Esophagus squamous epithelium (tissue), 4 donors: ENCODE measurements at regions not wholly inside any gene's neighbourhood (a gene's known extent, or its start where the extent isn't known, plus 50 kb on each side); places are given as distances from the start of the nearest gene placed in this dataset.

Experiments used
- CTCF ChIP-seq, 6 experiments: fragments of 450-650 bp in 4 of 6; fragments of 200-600 bp in 2 of 6; sonication (generic) in 2 of 6; IDR thresholded peaks; one replicate each; pipeline ENCODE4 v1.5.1; 2016 to 2019; ENCODE audit warnings: antibody characterized with exemption in 6 of 6, mild to moderate bottlenecking in 4 of 6, moderate library complexity in 4 of 6
- POLR2A ChIP-seq, 4 donors: fragments of 450-650 bp; IDR thresholded peaks; one replicate each; pipeline ENCODE4 v1.6.1; 2017; ENCODE audit warnings: antibody characterized with exemption in 4 of 4, mild to moderate bottlenecking in 4 of 4, moderate library complexity in 3 of 4

- no peak for TF ChIP-seq CTCF (IDR thresholded peaks at IDR 0.05)
- TF ChIP-seq POLR2A (IDR thresholded peaks at IDR 0.05): no peak
Measured at GRCh38 chr9:20117986-20118385, 329.1 kb upstream of the SLC24A2 start.
